ENCODE measurements at regions not wholly inside any gene's neighbourhood (a gene's known extent, or its start where the extent isn't known, plus 50 kb on each side); places are given as distances from the start of the nearest gene placed in this dataset.

GRCh38 chr13:57969951-57970350 lies 338.4 kb downstream of the PCDH17 start:
- Histone ChIP-seq H3K27me3 (ENCODE audit: insufficient read depth, low read length) (no peaks in the 10 kb centered on the region), H2AFZ (ENCODE audit: low read length, unreplicated experiment) (no peak overlapping the region), H3K4me3 (ENCODE audit: low read depth, low read length) (no peak overlapping the region), H3K36me3 (ENCODE audit: insufficient read depth, low read length) (no peaks in the 10 kb centered on the region), H3K4me1 (ENCODE audit: control insufficient read depth, insufficient read depth, low read length, unreplicated experiment) (no peaks in the 10 kb centered on the region), H3K79me2 (ENCODE audit: control insufficient read depth, insufficient read depth, low read length, unreplicated experiment) (no peaks in the 10 kb centered on the region), H3K27ac (ENCODE audit: low read depth, low read length) (no peak overlapping the region)

- H3K36me3 ChIP-seq (ENCODE audit: insufficient read depth, low read length), result no peaks in the 10 kb centered on the region
- H3K4me3 ChIP-seq (ENCODE audit: low read depth, low read length), result no peak overlapping the region
- no peak overlapping the region for H2AFZ ChIP-seq (ENCODE audit: low read length, unreplicated experiment)
Measured at GRCh38 chr13:57970404-57970803, 338.9 kb downstream of the PCDH17 start.

GRCh38 chr13:57982782-57983181 lies 351.2 kb downstream of the PCDH17 start:
- no peak overlapping the region for H3K4me3 ChIP-seq (ENCODE audit: low read depth, low read length)
- no peaks in the 10 kb centered on the region for H3K27me3 ChIP-seq (ENCODE audit: insufficient read depth, low read length)
- H3K79me2 ChIP-seq (ENCODE audit: control insufficient read depth, insufficient read depth, low read length, unreplicated experiment), result no peaks in the 10 kb centered on the region
- H2AFZ ChIP-seq (ENCODE audit: low read length, unreplicated experiment), result no peak overlapping the region
- no peaks in the 10 kb centered on the region for H3K36me3 ChIP-seq (ENCODE audit: insufficient read depth, low read length)
- H3K27ac ChIP-seq (ENCODE audit: low read depth, low read length), result no peak overlapping the region
- H3K4me1 ChIP-seq (ENCODE audit: control insufficient read depth, insufficient read depth, low read length, unreplicated experiment), result no peaks in the 10 kb centered on the region

More at GRCh38 chr13:57970404-57970803, 338.9 kb downstream of the PCDH17 start:
- H3K27me3 ChIP-seq (ENCODE audit: insufficient read depth, low read length), result no peaks in the 10 kb centered on the region
- no peaks in the 10 kb centered on the region for H3K4me1 ChIP-seq (ENCODE audit: control insufficient read depth, insufficient read depth, low read length, unreplicated experiment)
- H3K27ac ChIP-seq (ENCODE audit: low read depth, low read length), result no peak overlapping the region
- no peaks in the 10 kb centered on the region for H3K79me2 ChIP-seq (ENCODE audit: control insufficient read depth, insufficient read depth, low read length, unreplicated experiment)

GRCh38 chr13:57988276-57988675 lies 356.7 kb downstream of the PCDH17 start:
- Histone ChIP-seq H3K4me1 (ENCODE audit: control insufficient read depth, insufficient read depth, low read length, unreplicated experiment) (no peaks in the 10 kb centered on the region), H3K79me2 (ENCODE audit: control insufficient read depth, insufficient read depth, low read length, unreplicated experiment) (no peaks in the 10 kb centered on the region), H3K27ac (ENCODE audit: low read depth, low read length) (no peak overlapping the region), H3K27me3 (ENCODE audit: insufficient read depth, low read length) (no peaks in the 10 kb centered on the region), H3K36me3 (ENCODE audit: insufficient read depth, low read length) (no peaks in the 10 kb centered on the region), H2AFZ (ENCODE audit: low read length, unreplicated experiment) (no peak overlapping the region), H3K4me3 (ENCODE audit: low read depth, low read length) (no peak overlapping the region)

GRCh38 chr13:57991041-57991440 lies 359.5 kb downstream of the PCDH17 start:
- Histone ChIP-seq H3K27me3 (ENCODE audit: insufficient read depth, low read length) (no peaks in the 10 kb centered on the region), H3K27ac (ENCODE audit: low read depth, low read length) (no peak overlapping the region), H3K4me3 (ENCODE audit: low read depth, low read length) (no peak overlapping the region), H3K79me2 (ENCODE audit: control insufficient read depth, insufficient read depth, low read length, unreplicated experiment) (no peaks in the 10 kb centered on the region), H2AFZ (ENCODE audit: low read length, unreplicated experiment) (no peak overlapping the region), H3K4me1 (ENCODE audit: control insufficient read depth, insufficient read depth, low read length, unreplicated experiment) (no peaks in the 10 kb centered on the region), H3K36me3 (ENCODE audit: insufficient read depth, low read length) (no peaks in the 10 kb centered on the region)

GRCh38 chr13:57992416-57992815 lies 360.9 kb downstream of the PCDH17 start:
- H2AFZ ChIP-seq (ENCODE audit: low read length, unreplicated experiment), result no peak overlapping the region
- H3K4me3 ChIP-seq (ENCODE audit: low read depth, low read length), result no peak overlapping the region
- no peaks in the 10 kb centered on the region for H3K27me3 ChIP-seq (ENCODE audit: insufficient read depth, low read length)
- no peaks in the 10 kb centered on the region for H3K36me3 ChIP-seq (ENCODE audit: insufficient read depth, low read length)
- no peaks in the 10 kb centered on the region for H3K4me1 ChIP-seq (ENCODE audit: control insufficient read depth, insufficient read depth, low read length, unreplicated experiment)
- no peaks in the 10 kb centered on the region for H3K79me2 ChIP-seq (ENCODE audit: control insufficient read depth, insufficient read depth, low read length, unreplicated experiment)
- H3K27ac ChIP-seq (ENCODE audit: low read depth, low read length), result no peak overlapping the region

- H3K4me3 ChIP-seq (ENCODE audit: low read depth, low read length), result no peak overlapping the region
- H3K4me1 ChIP-seq (ENCODE audit: control insufficient read depth, insufficient read depth, low read length, unreplicated experiment), result no peaks in the 10 kb centered on the region
- H2AFZ ChIP-seq (ENCODE audit: low read length, unreplicated experiment), result no peak overlapping the region
- H3K27ac ChIP-seq (ENCODE audit: low read depth, low read length), result no peak overlapping the region
- H3K27me3 ChIP-seq (ENCODE audit: insufficient read depth, low read length), result no peaks in the 10 kb centered on the region
- H3K36me3 ChIP-seq (ENCODE audit: insufficient read depth, low read length), result no peaks in the 10 kb centered on the region
- H3K79me2 ChIP-seq (ENCODE audit: control insufficient read depth, insufficient read depth, low read length, unreplicated experiment), result no peaks in the 10 kb centered on the region
Measured at GRCh38 chr13:57996717-57997116, 365.2 kb downstream of the PCDH17 start.

GRCh38 chr13:58004751-58005150 lies 373.2 kb downstream of the PCDH17 start:
- H2AFZ ChIP-seq (ENCODE audit: low read length, unreplicated experiment), result no peak overlapping the region
- no peaks in the 10 kb centered on the region for H3K36me3 ChIP-seq (ENCODE audit: insufficient read depth, low read length)
- H3K4me1 ChIP-seq (ENCODE audit: control insufficient read depth, insufficient read depth, low read length, unreplicated experiment), result no peaks in the 10 kb centered on the region
- no peak overlapping the region for H3K4me3 ChIP-seq (ENCODE audit: low read depth, low read length)
- H3K79me2 ChIP-seq (ENCODE audit: control insufficient read depth, insufficient read depth, low read length, unreplicated experiment), result no peaks in the 10 kb centered on the region
- no peak overlapping the region for H3K27ac ChIP-seq (ENCODE audit: low read depth, low read length)
- no peaks in the 10 kb centered on the region for H3K27me3 ChIP-seq (ENCODE audit: insufficient read depth, low read length)

GRCh38 chr13:58018020-58018419 lies 386.5 kb downstream of the PCDH17 start:
- no peaks in the 10 kb centered on the region for H3K4me1 ChIP-seq (ENCODE audit: control insufficient read depth, insufficient read depth, low read length, unreplicated experiment)
- no peaks in the 10 kb centered on the region for H3K27me3 ChIP-seq (ENCODE audit: insufficient read depth, low read length)
- no peak overlapping the region for H3K4me3 ChIP-seq (ENCODE audit: low read depth, low read length)
- no peaks in the 10 kb centered on the region for H3K79me2 ChIP-seq (ENCODE audit: control insufficient read depth, insufficient read depth, low read length, unreplicated experiment)
- H3K36me3 ChIP-seq (ENCODE audit: insufficient read depth, low read length), result no peaks in the 10 kb centered on the region
- no peak overlapping the region for H3K27ac ChIP-seq (ENCODE audit: low read depth, low read length)
- no peak overlapping the region for H2AFZ ChIP-seq (ENCODE audit: low read length, unreplicated experiment)

GRCh38 chr13:58018865-58019264 lies 387.3 kb downstream of the PCDH17 start:
- Histone ChIP-seq H3K79me2 (ENCODE audit: control insufficient read depth, insufficient read depth, low read length, unreplicated experiment) (no peaks in the 10 kb centered on the region), H3K4me3 (ENCODE audit: low read depth, low read length) (no peak overlapping the region), H3K36me3 (ENCODE audit: insufficient read depth, low read length) (no peaks in the 10 kb centered on the region), H3K27ac (ENCODE audit: low read depth, low read length) (no peak overlapping the region), H3K27me3 (ENCODE audit: insufficient read depth, low read length) (no peaks in the 10 kb centered on the region), H3K4me1 (ENCODE audit: control insufficient read depth, insufficient read depth, low read length, unreplicated experiment) (no peaks in the 10 kb centered on the region), H2AFZ (ENCODE audit: low read length, unreplicated experiment) (no peak overlapping the region)

GRCh38 chr13:58024103-58024502 lies 392.6 kb downstream of the PCDH17 start:
- Histone ChIP-seq H3K27me3 (ENCODE audit: insufficient read depth, low read length) (no peaks in the 10 kb centered on the region), H3K36me3 (ENCODE audit: insufficient read depth, low read length) (no peaks in the 10 kb centered on the region), H3K79me2 (ENCODE audit: control insufficient read depth, insufficient read depth, low read length, unreplicated experiment) (no peaks in the 10 kb centered on the region), H3K27ac (ENCODE audit: low read depth, low read length) (no peak overlapping the region), H2AFZ (ENCODE audit: low read length, unreplicated experiment) (no peak overlapping the region), H3K4me3 (ENCODE audit: low read depth, low read length) (no peak overlapping the region), H3K4me1 (ENCODE audit: control insufficient read depth, insufficient read depth, low read length, unreplicated experiment) (no peaks in the 10 kb centered on the region)
